22Rv1 (cell line): ENCODE measurements at regions not wholly inside any gene's neighbourhood (a gene's known extent, or its start where the extent isn't known, plus 50 kb on each side); places are given as distances from the start of the nearest gene placed in this dataset.

Experiments used
- ZFX ChIP-seq: fragments of 450-650 bp; IDR thresholded peaks from 2 replicates; pipeline ENCODE4 v1.6.1; 2017; ENCODE audit warnings: antibody characterized with exemption, borderline replicate concordance
- TF ChIP-seq, protein P1 (sequence below): fragments of 450-650 bp; IDR thresholded peaks from 2 replicates; pipeline ENCODE4 v1.5.1; 2017; ENCODE audit warnings: mild to moderate bottlenecking

DNA sequence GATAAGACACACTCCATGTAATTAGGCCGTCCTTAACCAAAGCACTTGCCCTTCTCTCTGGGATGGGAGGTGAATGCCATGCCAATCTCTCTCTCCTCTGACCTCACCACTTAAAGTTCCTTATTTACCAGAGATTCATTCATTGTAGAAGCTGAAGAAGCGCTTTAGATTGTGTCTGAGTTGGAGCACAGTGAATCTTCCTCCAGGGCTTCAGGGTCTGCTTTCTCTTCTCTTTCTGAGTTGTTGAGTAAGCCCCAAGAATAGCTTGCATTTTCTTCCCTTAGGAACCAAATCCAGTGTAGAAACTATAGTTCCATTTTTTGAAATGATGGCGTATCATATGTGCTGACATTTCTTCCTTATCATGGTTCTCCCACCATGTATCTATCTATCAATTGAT lies 104.5 kb upstream of the MAML3 start:
- TF ChIP-seq ZFX: no peak
- TF ChIP-seq, protein P1, sequence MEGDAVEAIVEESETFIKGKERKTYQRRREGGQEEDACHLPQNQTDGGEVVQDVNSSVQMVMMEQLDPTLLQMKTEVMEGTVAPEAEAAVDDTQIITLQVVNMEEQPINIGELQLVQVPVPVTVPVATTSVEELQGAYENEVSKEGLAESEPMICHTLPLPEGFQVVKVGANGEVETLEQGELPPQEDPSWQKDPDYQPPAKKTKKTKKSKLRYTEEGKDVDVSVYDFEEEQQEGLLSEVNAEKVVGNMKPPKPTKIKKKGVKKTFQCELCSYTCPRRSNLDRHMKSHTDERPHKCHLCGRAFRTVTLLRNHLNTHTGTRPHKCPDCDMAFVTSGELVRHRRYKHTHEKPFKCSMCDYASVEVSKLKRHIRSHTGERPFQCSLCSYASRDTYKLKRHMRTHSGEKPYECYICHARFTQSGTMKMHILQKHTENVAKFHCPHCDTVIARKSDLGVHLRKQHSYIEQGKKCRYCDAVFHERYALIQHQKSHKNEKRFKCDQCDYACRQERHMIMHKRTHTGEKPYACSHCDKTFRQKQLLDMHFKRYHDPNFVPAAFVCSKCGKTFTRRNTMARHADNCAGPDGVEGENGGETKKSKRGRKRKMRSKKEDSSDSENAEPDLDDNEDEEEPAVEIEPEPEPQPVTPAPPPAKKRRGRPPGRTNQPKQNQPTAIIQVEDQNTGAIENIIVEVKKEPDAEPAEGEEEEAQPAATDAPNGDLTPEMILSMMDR: no peak
